ENCODE measurements at regions not wholly inside any gene's neighbourhood (a gene's known extent, or its start where the extent isn't known, plus 50 kb on each side); places are given as distances from the start of the nearest gene placed in this dataset.

GRCh38 chr7:10672186-10672585 is 301.5 kb upstream of the PHF14 start:
- no peak for DNase-seq (ENCODE audit: extremely low read depth, low read depth)
- TF ChIP-seq CTCF (IDR thresholded peaks at IDR 0.05; ENCODE audit: low read depth, low read length), result no peak

- TF ChIP-seq CTCF (IDR thresholded peaks at IDR 0.05; ENCODE audit: low read depth, low read length), result no peak
- no peak for DNase-seq (ENCODE audit: extremely low read depth, low read depth)
Measured at GRCh38 chr7:10677211-10677610, 296.5 kb upstream of the PHF14 start.

- TF ChIP-seq CTCF (IDR thresholded peaks at IDR 0.05; ENCODE audit: low read depth, low read length), result no peak
- no peak for DNase-seq (ENCODE audit: extremely low read depth, low read depth)
Measured at GRCh38 chr7:10677668-10678232, 295.9 kb upstream of the PHF14 start.

GRCh38 chr7:10684606-10685005 is 289.1 kb upstream of the PHF14 start:
- DNase-seq (ENCODE audit: extremely low read depth, low read depth), result no peak
- TF ChIP-seq CTCF (IDR thresholded peaks at IDR 0.05; ENCODE audit: low read depth, low read length), result no peak

- no peak for TF ChIP-seq CTCF (IDR thresholded peaks at IDR 0.05; ENCODE audit: low read depth, low read length)
- DNase-seq (ENCODE audit: extremely low read depth, low read depth), result no peak
Measured at GRCh38 chr7:10685040-10685439, 288.6 kb upstream of the PHF14 start.

GRCh38 chr7:10688544-10688943 is 285.1 kb upstream of the PHF14 start:
- no peak for DNase-seq (ENCODE audit: extremely low read depth, low read depth)
- TF ChIP-seq CTCF (IDR thresholded peaks at IDR 0.05; ENCODE audit: low read depth, low read length), result no peak

GRCh38 chr7:10696064-10696463 is 277.6 kb upstream of the PHF14 start:
- no peak for DNase-seq (ENCODE audit: extremely low read depth, low read depth)
- TF ChIP-seq CTCF (IDR thresholded peaks at IDR 0.05; ENCODE audit: low read depth, low read length), result no peak
